Suprapubic skin (tissue), 3 donors: ENCODE measurements at regions not wholly inside any gene's neighbourhood (a gene's known extent, or its start where the extent isn't known, plus 50 kb on each side); places are given as distances from the start of the nearest gene placed in this dataset.

Source experiments
- POLR2AphosphoS5 ChIP-seq, 3 donors: sonication (generic); formaldehyde crosslinking; IDR thresholded peaks; one replicate each; pipeline ENCODE4 v1.6.1; 2017; ENCODE audit warnings: antibody characterized with exemption in 3 of 3
- TF ChIP-seq, protein P1 (sequence below), 2 donors: fragments of 200-600 bp in 1 of 2; fragments of 450-650 bp in 1 of 2; sonication (generic) in 1 of 2; IDR thresholded peaks; one replicate each; pipeline ENCODE4 v1.5.1; 2016 to 2019; ENCODE audit warnings: antibody characterized with exemption in 2 of 2, mild to moderate bottlenecking in 1 of 2, moderate library complexity in 1 of 2

DNA sequence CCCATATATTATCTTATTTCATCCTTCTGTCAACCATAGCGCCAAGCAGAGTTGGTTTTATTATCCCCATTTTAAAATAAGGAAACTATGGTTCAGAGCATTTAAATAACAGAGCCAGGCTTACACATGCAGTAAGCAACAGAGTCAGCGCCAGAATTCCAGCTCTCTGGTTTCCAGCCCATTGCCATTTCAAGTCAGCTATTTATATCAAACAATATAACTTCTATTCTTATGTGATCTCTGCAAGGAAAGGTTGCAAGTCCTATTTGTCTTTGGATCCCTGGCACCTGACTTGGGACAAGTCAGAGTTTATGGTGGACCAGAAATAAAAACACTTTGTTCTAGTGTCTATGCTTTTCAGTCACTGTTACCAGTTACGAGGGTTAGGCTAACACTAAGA lies 174.1 kb upstream of the EEA1 start:
- TF ChIP-seq, protein P1, sequence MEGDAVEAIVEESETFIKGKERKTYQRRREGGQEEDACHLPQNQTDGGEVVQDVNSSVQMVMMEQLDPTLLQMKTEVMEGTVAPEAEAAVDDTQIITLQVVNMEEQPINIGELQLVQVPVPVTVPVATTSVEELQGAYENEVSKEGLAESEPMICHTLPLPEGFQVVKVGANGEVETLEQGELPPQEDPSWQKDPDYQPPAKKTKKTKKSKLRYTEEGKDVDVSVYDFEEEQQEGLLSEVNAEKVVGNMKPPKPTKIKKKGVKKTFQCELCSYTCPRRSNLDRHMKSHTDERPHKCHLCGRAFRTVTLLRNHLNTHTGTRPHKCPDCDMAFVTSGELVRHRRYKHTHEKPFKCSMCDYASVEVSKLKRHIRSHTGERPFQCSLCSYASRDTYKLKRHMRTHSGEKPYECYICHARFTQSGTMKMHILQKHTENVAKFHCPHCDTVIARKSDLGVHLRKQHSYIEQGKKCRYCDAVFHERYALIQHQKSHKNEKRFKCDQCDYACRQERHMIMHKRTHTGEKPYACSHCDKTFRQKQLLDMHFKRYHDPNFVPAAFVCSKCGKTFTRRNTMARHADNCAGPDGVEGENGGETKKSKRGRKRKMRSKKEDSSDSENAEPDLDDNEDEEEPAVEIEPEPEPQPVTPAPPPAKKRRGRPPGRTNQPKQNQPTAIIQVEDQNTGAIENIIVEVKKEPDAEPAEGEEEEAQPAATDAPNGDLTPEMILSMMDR (IDR thresholded peaks at IDR 0.05): no peak
- TF ChIP-seq POLR2AphosphoS5 (IDR thresholded peaks at IDR 0.05): no peak
